AG04450 (cell line): ENCODE measurements at regions not wholly inside any gene's neighbourhood (a gene's known extent, or its start where the extent isn't known, plus 50 kb on each side); places are given as distances from the start of the nearest gene placed in this dataset.

Source experiments
- CTCF ChIA-PET: fragments of 300-600, 350-600 bp; formaldehyde crosslinking; extraction: SDS; loops from one replicate; lab custom pipeline; 2022; ENCODE audit warnings: antibody characterized with exemption, inconsistent platforms; lab: Charles Lee
- POLR2A ChIA-PET: fragments of 350-600 bp; formaldehyde crosslinking; extraction: SDS; loops from one replicate; lab custom pipeline; 2021; ENCODE audit warnings: antibody characterized with exemption, inconsistent platforms; lab: Yijun Ruan, JAX
- DNase-seq: peaks from one replicate; pipeline ENCODE4 v3.0.0-alpha.2; 2011; ENCODE audit warnings: low read depth, low spot score
- H3K27ac ChIP-seq: one replicate; pipeline ENCODE4 v1.5.1; 2012; ENCODE audit warnings: low read depth, low read length, control low read depth
- H3K27me3 ChIP-seq: one replicate; pipeline ENCODE4 v1.6.0; 2012; ENCODE audit warnings: low read length; ENCODE audit not compliant: control insufficient read depth, insufficient read depth
- H3K4me3 ChIP-seq: 2 replicates; pipeline ENCODE4 v1.5.1; 2011; ENCODE audit warnings: mild to moderate bottlenecking, low read depth, low read length, control low read depth
- H3K9me3 ChIP-seq: 2 replicates; pipeline ENCODE4 v1.5.1; 2012; ENCODE audit warnings: low read length; ENCODE audit not compliant: control insufficient read depth, insufficient read depth
- TF ChIP-seq, protein P1 (sequence below): IDR thresholded peaks from 2 replicates; pipeline ENCODE4 v1.5.1; 2011; ENCODE audit warnings: low read depth, low read length, control low read depth, inconsistent platforms

DNA sequence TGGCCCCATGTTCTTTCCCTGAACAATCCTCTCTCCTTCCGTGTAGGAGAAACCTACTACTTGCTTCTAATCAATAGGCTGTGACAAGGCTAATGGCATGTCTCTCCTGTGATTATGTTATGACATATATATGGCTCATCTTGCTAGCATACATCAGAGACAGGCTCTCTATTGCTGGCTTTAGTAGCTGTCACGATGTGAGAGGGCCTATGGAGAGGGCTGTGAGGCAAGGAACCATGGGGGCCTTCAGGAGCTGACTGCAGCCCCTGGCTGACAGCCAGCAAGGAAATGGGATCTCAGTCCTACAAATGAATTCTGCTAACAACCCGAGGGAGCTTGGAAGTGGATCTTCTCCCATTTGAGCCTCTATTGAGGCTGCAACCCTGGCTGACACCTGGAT is 96.3 kb downstream of the EOMES start:
- ChIA-PET POLR2A (no interaction called here), CTCF (interaction anchor here (1.1 kb wide), 1 partner anchor 130 kb away, joined by 3 read pairs; no protein-coding TSS in a partner anchor)
- no peak for DNase-seq
- Histone ChIP-seq H3K27me3 (no peaks in the 10 kb centered on the region), H3K27ac (no peak overlapping the region), H3K9me3 (no peaks in the 10 kb centered on the region), H3K4me3 (no peak overlapping the region)
- TF ChIP-seq, protein P1, sequence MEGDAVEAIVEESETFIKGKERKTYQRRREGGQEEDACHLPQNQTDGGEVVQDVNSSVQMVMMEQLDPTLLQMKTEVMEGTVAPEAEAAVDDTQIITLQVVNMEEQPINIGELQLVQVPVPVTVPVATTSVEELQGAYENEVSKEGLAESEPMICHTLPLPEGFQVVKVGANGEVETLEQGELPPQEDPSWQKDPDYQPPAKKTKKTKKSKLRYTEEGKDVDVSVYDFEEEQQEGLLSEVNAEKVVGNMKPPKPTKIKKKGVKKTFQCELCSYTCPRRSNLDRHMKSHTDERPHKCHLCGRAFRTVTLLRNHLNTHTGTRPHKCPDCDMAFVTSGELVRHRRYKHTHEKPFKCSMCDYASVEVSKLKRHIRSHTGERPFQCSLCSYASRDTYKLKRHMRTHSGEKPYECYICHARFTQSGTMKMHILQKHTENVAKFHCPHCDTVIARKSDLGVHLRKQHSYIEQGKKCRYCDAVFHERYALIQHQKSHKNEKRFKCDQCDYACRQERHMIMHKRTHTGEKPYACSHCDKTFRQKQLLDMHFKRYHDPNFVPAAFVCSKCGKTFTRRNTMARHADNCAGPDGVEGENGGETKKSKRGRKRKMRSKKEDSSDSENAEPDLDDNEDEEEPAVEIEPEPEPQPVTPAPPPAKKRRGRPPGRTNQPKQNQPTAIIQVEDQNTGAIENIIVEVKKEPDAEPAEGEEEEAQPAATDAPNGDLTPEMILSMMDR = no peak

DNA sequence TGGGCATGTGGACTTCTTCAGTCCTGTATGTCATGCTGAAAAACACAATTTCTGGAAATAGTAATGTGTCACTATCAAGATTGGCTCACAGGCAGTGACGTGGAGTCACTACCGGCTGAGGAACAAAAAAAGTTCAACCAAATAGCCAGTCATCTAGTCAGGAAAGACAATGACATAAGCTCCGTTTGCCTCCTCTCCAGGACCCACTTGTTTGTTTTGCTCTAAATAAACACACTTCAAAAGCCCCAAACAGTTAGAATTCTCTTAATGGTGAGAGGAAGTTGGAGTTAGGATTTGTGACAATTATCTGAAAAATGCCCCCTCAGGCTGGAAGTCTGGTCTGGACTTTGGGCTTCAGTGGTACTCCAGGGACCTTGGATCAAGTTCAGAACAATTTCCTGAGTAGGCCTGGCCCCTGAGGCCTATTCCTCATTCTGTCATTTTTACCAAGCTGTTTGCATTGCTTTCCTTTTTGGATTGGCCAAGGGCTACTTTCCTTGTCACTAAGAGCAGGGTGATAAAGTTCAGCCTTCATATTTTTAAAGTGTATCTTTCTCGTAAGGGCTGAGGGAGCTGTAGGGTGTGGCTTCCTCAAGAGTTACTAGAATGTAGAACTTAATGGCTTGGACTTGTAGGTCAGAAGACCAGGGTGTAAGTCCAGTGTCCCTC is 98.9 kb downstream of the EOMES start:
- ChIA-PET POLR2A (no interaction called here), CTCF (no interaction called here)
- Histone ChIP-seq H3K9me3 (no peaks in the 10 kb centered on the region), H3K4me3 (no peak overlapping the region), H3K27me3 (no peaks in the 10 kb centered on the region), H3K27ac (no peak overlapping the region)
- no peak for DNase-seq
- TF ChIP-seq, protein P1 = no peak

GRCh38 chr3:27617552-27617951 is 104.6 kb downstream of the EOMES start:
- Histone ChIP-seq H3K4me3 (no peak overlapping the region), H3K27me3 (no peaks in the 10 kb centered on the region), H3K9me3 (peaks cover 8% of the 10 kb centered on the region), H3K27ac (no peak overlapping the region)
- CTCF ChIA-PET = interaction anchor here (0.6 kb wide), 1 partner anchor 56 kb away, joined by 5 read pairs; no protein-coding TSS in a partner anchor
- no peak for DNase-seq
- POLR2A ChIA-PET = no interaction called here
- TF ChIP-seq, protein P1 = no peak

DNA sequence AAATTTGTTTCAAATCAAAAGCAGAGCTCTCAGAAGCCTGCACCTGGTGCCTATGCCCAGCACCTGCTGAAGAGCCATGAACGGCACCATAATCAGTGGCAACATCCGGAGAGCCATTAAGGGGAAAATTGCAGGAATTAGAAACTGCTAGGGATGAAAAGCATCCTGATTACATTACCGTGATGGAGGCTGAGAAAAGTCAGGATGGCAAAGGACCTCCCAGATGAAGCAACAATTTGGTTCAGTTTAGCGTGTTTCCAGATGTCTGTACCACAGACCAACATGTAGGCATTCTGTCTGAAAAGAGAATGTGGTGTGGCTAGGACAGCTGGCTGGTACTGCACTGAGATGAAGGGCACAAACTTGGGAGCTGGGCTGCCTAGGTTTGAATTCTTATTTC is 106.1 kb downstream of the EOMES start:
- ChIA-PET POLR2A (no interaction called here), CTCF (no interaction called here)
- Histone ChIP-seq H3K4me3 (no peak overlapping the region), H3K9me3 (peaks cover 8% of the 10 kb centered on the region), H3K27me3 (no peaks in the 10 kb centered on the region), H3K27ac (no peak overlapping the region)
- no peak for DNase-seq
- TF ChIP-seq, protein P1 = no peak

- Histone ChIP-seq H3K27ac (no peak overlapping the region), H3K9me3 (peaks cover 8% of the 10 kb centered on the region), H3K4me3 (no peak overlapping the region), H3K27me3 (no peaks in the 10 kb centered on the region)
- TF ChIP-seq, protein P1 = no peak
- POLR2A ChIA-PET = no interaction called here
- CTCF ChIA-PET = no interaction called here
- DNase-seq = no peak
Measured at GRCh38 chr3:27615555-27615954, 106.6 kb downstream of the EOMES start.
